HepG2 (cell line): ENCODE measurements at regions not wholly inside any gene's neighbourhood (a gene's known extent, or its start where the extent isn't known, plus 50 kb on each side); places are given as distances from the start of the nearest gene placed in this dataset.
A peak's percentile ranks its signal among the peaks of the same experiment; 100 is the strongest.

Source experiments
- BRD4 ChIP-seq: sonication (generic); formaldehyde crosslinking; IDR thresholded peaks from 2 replicates; pipeline ENCODE4 v1.4.0; 2020; ENCODE audit warnings: missing genetic modification reagents
- DNMT1 ChIP-seq: sonication (generic); formaldehyde crosslinking; IDR thresholded peaks from 2 replicates; pipeline ENCODE4 v1.5.1; 2020; ENCODE audit warnings: mild to moderate bottlenecking, missing genetic modification reagents
- EEA1 ChIP-seq: sonication (generic); formaldehyde crosslinking; IDR thresholded peaks from 2 replicates; pipeline ENCODE4 v1.5.1; 2020; ENCODE audit warnings: mild to moderate bottlenecking, missing genetic modification reagents, borderline replicate concordance
- ELF3 ChIP-seq: IDR thresholded peaks from 2 replicates; pipeline ENCODE4 v1.6.1; 2016; ENCODE audit warnings: missing genetic modification reagents, missing compliant biosample characterization
- ETV5 ChIP-seq: IDR thresholded peaks from 2 replicates; pipeline ENCODE4 v1.6.1; 2018; ENCODE audit warnings: missing biosample characterization, missing genetic modification reagents, inconsistent platforms, borderline replicate concordance
- STAG1 ChIP-seq: sonication (generic); formaldehyde crosslinking; IDR thresholded peaks from 2 replicates; pipeline ENCODE4 v1.4.0; 2020; ENCODE audit warnings: missing genetic modification reagents
- ZFY ChIP-seq: sonication (generic); formaldehyde crosslinking; IDR thresholded peaks from 2 replicates; pipeline ENCODE4 v1.4.0; 2020; ENCODE audit warnings: missing genetic modification reagents
- ZNF790 ChIP-seq: sonication (generic); formaldehyde crosslinking; IDR thresholded peaks from 2 replicates; pipeline ENCODE4 v1.8.0; 2022; ENCODE audit warnings: missing genetic modification reagents, mild to moderate bottlenecking, borderline replicate concordance
- TF ChIP-seq, protein P1 (sequence below): IDR thresholded peaks from 2 replicates; pipeline ENCODE4 v1.4.0; 2020; ENCODE audit warnings: mild to moderate bottlenecking, missing genetic modification reagents
- TF ChIP-seq, protein P2 (sequence below): sonication (generic); formaldehyde crosslinking; IDR thresholded peaks from 2 replicates; pipeline ENCODE4 v1.5.0; 2020; ENCODE audit warnings: mild to moderate bottlenecking, missing genetic modification reagents, moderate library complexity
- TF ChIP-seq, protein P3 (sequence below), 2 experiments: IDR thresholded peaks; 2 replicates each; pipeline ENCODE4 v1.6.1; 2011 to 2012; ENCODE audit warnings: low read length in 2 of 2, borderline replicate concordance in 1 of 2, low read depth in 1 of 2, mild to moderate bottlenecking in 1 of 2, moderate library complexity in 1 of 2
- TF ChIP-seq, protein P4 (sequence below): sonication (generic); formaldehyde crosslinking; IDR thresholded peaks from 2 replicates; pipeline ENCODE4 v1.5.0; 2020; ENCODE audit warnings: missing genetic modification reagents
- TF ChIP-seq, protein P5 (sequence below): sonication (generic); IDR thresholded peaks from 2 replicates; pipeline ENCODE4 v1.6.1; 2016; ENCODE audit warnings: low read depth, borderline replicate concordance
- TF ChIP-seq, protein P6 (sequence below): sonication (generic); formaldehyde crosslinking; conservative IDR thresholded peaks from 2 replicates; pipeline ENCODE4 v1.4.0; 2020; ENCODE audit warnings: missing genetic modification reagents

DNA sequence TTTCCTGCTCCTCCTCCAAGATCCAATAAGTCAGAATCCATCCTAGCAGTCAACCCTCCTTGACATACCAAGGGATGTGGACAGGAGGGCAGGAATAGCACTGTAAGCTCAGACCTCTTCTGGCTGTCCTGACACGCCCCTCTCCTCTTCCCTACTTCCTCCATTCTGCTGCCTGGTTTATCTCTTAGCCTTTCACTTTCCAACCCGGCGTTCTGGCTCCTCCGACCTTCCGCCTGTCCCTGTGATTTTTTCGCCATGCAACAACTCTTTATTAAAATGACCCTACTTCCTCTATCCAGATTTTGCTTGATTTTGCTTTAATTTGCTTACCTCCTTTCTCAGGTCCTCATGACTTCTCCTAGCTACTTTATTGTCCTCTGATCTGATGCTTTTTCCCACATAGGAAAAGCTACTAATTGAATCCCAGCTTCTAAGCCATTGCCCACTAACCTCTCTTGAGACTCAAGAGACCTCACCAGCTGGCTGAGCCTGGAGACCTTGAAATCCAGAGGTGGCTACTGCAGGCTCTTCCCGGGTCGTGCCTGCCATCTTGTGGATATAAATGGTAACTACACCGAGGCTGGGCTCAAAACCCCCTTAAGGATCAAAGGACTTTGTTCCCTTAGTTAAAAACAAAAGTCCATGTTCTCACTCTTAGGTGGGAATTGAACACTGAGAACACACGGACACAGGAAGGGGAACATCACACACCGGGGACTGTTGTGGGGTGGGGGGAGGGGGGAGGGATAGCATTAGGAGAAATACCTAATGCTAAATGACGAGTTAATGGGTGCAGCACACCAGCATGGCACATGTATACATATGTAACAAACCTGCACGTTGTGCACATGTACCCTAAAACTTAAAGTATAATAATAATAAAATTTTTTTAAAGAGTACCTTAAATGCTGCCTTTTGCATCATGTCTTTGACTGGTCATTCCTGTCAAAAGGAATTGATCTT is 139.4 kb downstream of the AKAIN1 start (continued):
- TF ChIP-seq, protein P1, sequence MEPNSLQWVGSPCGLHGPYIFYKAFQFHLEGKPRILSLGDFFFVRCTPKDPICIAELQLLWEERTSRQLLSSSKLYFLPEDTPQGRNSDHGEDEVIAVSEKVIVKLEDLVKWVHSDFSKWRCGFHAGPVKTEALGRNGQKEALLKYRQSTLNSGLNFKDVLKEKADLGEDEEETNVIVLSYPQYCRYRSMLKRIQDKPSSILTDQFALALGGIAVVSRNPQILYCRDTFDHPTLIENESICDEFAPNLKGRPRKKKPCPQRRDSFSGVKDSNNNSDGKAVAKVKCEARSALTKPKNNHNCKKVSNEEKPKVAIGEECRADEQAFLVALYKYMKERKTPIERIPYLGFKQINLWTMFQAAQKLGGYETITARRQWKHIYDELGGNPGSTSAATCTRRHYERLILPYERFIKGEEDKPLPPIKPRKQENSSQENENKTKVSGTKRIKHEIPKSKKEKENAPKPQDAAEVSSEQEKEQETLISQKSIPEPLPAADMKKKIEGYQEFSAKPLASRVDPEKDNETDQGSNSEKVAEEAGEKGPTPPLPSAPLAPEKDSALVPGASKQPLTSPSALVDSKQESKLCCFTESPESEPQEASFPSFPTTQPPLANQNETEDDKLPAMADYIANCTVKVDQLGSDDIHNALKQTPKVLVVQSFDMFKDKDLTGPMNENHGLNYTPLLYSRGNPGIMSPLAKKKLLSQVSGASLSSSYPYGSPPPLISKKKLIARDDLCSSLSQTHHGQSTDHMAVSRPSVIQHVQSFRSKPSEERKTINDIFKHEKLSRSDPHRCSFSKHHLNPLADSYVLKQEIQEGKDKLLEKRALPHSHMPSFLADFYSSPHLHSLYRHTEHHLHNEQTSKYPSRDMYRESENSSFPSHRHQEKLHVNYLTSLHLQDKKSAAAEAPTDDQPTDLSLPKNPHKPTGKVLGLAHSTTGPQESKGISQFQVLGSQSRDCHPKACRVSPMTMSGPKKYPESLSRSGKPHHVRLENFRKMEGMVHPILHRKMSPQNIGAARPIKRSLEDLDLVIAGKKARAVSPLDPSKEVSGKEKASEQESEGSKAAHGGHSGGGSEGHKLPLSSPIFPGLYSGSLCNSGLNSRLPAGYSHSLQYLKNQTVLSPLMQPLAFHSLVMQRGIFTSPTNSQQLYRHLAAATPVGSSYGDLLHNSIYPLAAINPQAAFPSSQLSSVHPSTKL (CRISPR knock-in tag) = 0 out of 2 replicates have a peak, but pooled peaks have one; percentile 27
- TF ChIP-seq ETV5 (CRISPR knock-in tag) = no peak
- TF ChIP-seq, protein P2, sequence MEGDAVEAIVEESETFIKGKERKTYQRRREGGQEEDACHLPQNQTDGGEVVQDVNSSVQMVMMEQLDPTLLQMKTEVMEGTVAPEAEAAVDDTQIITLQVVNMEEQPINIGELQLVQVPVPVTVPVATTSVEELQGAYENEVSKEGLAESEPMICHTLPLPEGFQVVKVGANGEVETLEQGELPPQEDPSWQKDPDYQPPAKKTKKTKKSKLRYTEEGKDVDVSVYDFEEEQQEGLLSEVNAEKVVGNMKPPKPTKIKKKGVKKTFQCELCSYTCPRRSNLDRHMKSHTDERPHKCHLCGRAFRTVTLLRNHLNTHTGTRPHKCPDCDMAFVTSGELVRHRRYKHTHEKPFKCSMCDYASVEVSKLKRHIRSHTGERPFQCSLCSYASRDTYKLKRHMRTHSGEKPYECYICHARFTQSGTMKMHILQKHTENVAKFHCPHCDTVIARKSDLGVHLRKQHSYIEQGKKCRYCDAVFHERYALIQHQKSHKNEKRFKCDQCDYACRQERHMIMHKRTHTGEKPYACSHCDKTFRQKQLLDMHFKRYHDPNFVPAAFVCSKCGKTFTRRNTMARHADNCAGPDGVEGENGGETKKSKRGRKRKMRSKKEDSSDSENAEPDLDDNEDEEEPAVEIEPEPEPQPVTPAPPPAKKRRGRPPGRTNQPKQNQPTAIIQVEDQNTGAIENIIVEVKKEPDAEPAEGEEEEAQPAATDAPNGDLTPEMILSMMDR (CRISPR knock-in tag) = peak; percentile 83
- TF ChIP-seq, protein P3, sequence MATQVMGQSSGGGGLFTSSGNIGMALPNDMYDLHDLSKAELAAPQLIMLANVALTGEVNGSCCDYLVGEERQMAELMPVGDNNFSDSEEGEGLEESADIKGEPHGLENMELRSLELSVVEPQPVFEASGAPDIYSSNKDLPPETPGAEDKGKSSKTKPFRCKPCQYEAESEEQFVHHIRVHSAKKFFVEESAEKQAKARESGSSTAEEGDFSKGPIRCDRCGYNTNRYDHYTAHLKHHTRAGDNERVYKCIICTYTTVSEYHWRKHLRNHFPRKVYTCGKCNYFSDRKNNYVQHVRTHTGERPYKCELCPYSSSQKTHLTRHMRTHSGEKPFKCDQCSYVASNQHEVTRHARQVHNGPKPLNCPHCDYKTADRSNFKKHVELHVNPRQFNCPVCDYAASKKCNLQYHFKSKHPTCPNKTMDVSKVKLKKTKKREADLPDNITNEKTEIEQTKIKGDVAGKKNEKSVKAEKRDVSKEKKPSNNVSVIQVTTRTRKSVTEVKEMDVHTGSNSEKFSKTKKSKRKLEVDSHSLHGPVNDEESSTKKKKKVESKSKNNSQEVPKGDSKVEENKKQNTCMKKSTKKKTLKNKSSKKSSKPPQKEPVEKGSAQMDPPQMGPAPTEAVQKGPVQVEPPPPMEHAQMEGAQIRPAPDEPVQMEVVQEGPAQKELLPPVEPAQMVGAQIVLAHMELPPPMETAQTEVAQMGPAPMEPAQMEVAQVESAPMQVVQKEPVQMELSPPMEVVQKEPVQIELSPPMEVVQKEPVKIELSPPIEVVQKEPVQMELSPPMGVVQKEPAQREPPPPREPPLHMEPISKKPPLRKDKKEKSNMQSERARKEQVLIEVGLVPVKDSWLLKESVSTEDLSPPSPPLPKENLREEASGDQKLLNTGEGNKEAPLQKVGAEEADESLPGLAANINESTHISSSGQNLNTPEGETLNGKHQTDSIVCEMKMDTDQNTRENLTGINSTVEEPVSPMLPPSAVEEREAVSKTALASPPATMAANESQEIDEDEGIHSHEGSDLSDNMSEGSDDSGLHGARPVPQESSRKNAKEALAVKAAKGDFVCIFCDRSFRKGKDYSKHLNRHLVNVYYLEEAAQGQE (IDR thresholded peaks at IDR 0.05; ENCODE audit: borderline replicate concordance in 1 of 2, low read depth in 1 of 2, low read length in 2 of 2) = no peak
- no peak for TF ChIP-seq DNMT1
- no peak for TF ChIP-seq EEA1 (CRISPR knock-in tag)
- TF ChIP-seq BRD4 (CRISPR knock-in tag) = no peak
- TF ChIP-seq STAG1 = peak; percentile 92
- no peak for TF ChIP-seq ZNF790 (CRISPR knock-in tag)
- TF ChIP-seq, protein P4, sequence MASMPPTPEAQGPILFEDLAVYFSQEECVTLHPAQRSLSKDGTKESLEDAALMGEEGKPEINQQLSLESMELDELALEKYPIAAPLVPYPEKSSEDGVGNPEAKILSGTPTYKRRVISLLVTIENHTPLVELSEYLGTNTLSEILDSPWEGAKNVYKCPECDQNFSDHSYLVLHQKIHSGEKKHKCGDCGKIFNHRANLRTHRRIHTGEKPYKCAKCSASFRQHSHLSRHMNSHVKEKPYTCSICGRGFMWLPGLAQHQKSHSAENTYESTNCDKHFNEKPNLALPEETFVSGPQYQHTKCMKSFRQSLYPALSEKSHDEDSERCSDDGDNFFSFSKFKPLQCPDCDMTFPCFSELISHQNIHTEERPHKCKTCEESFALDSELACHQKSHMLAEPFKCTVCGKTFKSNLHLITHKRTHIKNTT (CRISPR knock-in tag) = no peak
- TF ChIP-seq ZFY (CRISPR knock-in tag) = no peak
- 0 out of 2 replicates have a peak, but pooled peaks have one; percentile 18 for TF ChIP-seq ELF3 (CRISPR knock-in tag)
- TF ChIP-seq, protein P5, sequence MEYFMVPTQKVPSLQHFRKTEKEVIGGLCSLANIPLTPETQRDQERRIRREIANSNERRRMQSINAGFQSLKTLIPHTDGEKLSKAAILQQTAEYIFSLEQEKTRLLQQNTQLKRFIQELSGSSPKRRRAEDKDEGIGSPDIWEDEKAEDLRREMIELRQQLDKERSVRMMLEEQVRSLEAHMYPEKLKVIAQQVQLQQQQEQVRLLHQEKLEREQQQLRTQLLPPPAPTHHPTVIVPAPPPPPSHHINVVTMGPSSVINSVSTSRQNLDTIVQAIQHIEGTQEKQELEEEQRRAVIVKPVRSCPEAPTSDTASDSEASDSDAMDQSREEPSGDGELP = peak; percentile 29; the same call in 1 of the 2 replicates
- TF ChIP-seq, protein P6, sequence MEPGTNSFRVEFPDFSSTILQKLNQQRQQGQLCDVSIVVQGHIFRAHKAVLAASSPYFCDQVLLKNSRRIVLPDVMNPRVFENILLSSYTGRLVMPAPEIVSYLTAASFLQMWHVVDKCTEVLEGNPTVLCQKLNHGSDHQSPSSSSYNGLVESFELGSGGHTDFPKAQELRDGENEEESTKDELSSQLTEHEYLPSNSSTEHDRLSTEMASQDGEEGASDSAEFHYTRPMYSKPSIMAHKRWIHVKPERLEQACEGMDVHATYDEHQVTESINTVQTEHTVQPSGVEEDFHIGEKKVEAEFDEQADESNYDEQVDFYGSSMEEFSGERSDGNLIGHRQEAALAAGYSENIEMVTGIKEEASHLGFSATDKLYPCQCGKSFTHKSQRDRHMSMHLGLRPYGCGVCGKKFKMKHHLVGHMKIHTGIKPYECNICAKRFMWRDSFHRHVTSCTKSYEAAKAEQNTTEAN (CRISPR knock-in tag) = no peak
